Testis (tissue), 2 donors: ENCODE measurements at regions not wholly inside any gene's neighbourhood (a gene's known extent, or its start where the extent isn't known, plus 50 kb on each side); places are given as distances from the start of the nearest gene placed in this dataset.

Experiments
- CTCF ChIP-seq, 3 experiments: fragments of 450-650 bp in 2 of 3; fragments of 200-600 bp in 1 of 3; sonication (generic) in 1 of 3; IDR thresholded peaks; one replicate each; pipeline ENCODE4 v1.5.1; 2016 to 2019; ENCODE audit warnings: antibody characterized with exemption in 3 of 3, mild to moderate bottlenecking in 2 of 3, moderate library complexity in 1 of 3
- POLR2A ChIP-seq: fragments of 450-650 bp; IDR thresholded peaks from one replicate; pipeline ENCODE4 v1.6.1; 2017; ENCODE audit warnings: antibody characterized with exemption, mild to moderate bottlenecking, moderate library complexity

DNA sequence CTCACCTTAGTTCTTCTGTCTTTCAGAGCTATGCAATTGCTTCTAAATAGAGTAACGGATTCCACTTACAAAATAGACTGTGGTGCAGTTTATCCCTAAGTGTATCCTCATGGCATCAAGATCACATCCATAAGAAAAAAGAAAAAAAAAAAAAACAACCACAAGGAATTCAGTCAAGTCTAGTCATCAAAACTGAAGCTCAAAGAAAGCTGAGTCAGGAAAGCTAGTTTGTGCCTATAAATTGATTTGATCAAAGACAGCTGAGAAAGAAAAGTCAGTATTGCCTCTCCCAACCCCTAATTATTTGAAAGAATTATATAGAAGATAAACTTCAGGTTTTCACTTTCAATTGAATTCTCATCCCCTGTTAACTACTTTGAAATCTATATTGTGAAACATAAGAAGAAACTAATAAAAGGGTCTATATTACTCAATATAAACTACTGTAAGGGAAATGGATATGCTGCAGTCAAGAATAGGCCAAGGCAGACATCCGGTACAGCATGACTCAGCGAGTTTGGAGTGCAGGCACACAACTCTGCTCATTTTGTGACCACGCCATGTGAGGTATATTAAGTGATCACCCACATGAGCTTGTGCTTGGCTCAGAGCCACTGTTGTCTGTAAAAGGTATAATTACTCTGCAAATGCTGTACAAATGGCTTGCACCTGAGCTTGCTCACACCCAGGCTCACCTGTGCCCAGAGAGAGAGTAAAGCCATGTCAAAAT, 568.1 kb upstream of the CRIM1 start:
- TF ChIP-seq CTCF (IDR thresholded peaks at IDR 0.05) (no peak), POLR2A (no peak)
